ENCODE measurements at regions not wholly inside any gene's neighbourhood (a gene's known extent, or its start where the extent isn't known, plus 50 kb on each side); places are given as distances from the start of the nearest gene placed in this dataset.

- no peak for FAIRE-seq
- Histone ChIP-seq H3K4me3 (ENCODE audit: low read depth, low read length) (no peak overlapping the region), H3K36me3 (ENCODE audit: control insufficient read depth, insufficient read depth, low read length) (no peaks in the 10 kb centered on the region), H3K27me3 (ENCODE audit: control insufficient read depth, insufficient read depth, low read length) (no peaks in the 10 kb centered on the region)
- TF ChIP-seq CTCF (IDR thresholded peaks at IDR 0.05; ENCODE audit: insufficient read depth, low read length, severe bottlenecking): no peak
- DNase-seq (ENCODE audit: low read depth): no peak
Measured at GRCh38 chr11:11146830-11147229, 206.2 kb downstream of the CSNK2A3 start.

GRCh38 chr11:11143849-11144248, 209.2 kb downstream of the CSNK2A3 start:
- FAIRE-seq (no peak), DNase-seq (ENCODE audit: low read depth) (no peak)
- H3K4me3 ChIP-seq (ENCODE audit: low read depth, low read length): no peak overlapping the region
- H3K27me3 ChIP-seq (ENCODE audit: control insufficient read depth, insufficient read depth, low read length): no peaks in the 10 kb centered on the region
- no peak for TF ChIP-seq CTCF (IDR thresholded peaks at IDR 0.05; ENCODE audit: insufficient read depth, low read length, severe bottlenecking)
- no peaks in the 10 kb centered on the region for H3K36me3 ChIP-seq (ENCODE audit: control insufficient read depth, insufficient read depth, low read length)

GRCh38 chr11:11142430-11142829, 210.6 kb downstream of the CSNK2A3 start:
- no peak for FAIRE-seq

GRCh38 chr11:11141065-11141464, 212.0 kb downstream of the CSNK2A3 start:
- no peaks in the 10 kb centered on the region for H3K36me3 ChIP-seq (ENCODE audit: control insufficient read depth, insufficient read depth, low read length)
- H3K27me3 ChIP-seq (ENCODE audit: control insufficient read depth, insufficient read depth, low read length): no peaks in the 10 kb centered on the region
- FAIRE-seq (no peak), DNase-seq (ENCODE audit: low read depth) (no peak)
- no peak overlapping the region for H3K4me3 ChIP-seq (ENCODE audit: low read depth, low read length)
- no peak for TF ChIP-seq CTCF (IDR thresholded peaks at IDR 0.05; ENCODE audit: insufficient read depth, low read length, severe bottlenecking)

More at GRCh38 chr11:11142430-11142829, 210.6 kb downstream of the CSNK2A3 start:
- no peaks in the 10 kb centered on the region for H3K27me3 ChIP-seq (ENCODE audit: control insufficient read depth, insufficient read depth, low read length)
- H3K36me3 ChIP-seq (ENCODE audit: control insufficient read depth, insufficient read depth, low read length): no peaks in the 10 kb centered on the region
- DNase-seq (ENCODE audit: low read depth): no peak
- no peak overlapping the region for H3K4me3 ChIP-seq (ENCODE audit: low read depth, low read length)
- TF ChIP-seq CTCF (IDR thresholded peaks at IDR 0.05; ENCODE audit: insufficient read depth, low read length, severe bottlenecking): no peak

- no peak overlapping the region for H3K4me3 ChIP-seq (ENCODE audit: low read depth, low read length)
- H3K36me3 ChIP-seq (ENCODE audit: control insufficient read depth, insufficient read depth, low read length): no peaks in the 10 kb centered on the region
- FAIRE-seq (no peak), DNase-seq (ENCODE audit: low read depth) (no peak)
- no peaks in the 10 kb centered on the region for H3K27me3 ChIP-seq (ENCODE audit: control insufficient read depth, insufficient read depth, low read length)
- TF ChIP-seq CTCF (IDR thresholded peaks at IDR 0.05; ENCODE audit: insufficient read depth, low read length, severe bottlenecking): no peak
Measured at GRCh38 chr11:11140510-11140909, 212.5 kb downstream of the CSNK2A3 start.

- no peak for TF ChIP-seq CTCF (IDR thresholded peaks at IDR 0.05; ENCODE audit: insufficient read depth, low read length, severe bottlenecking)
- no peak for FAIRE-seq
- Histone ChIP-seq H3K36me3 (ENCODE audit: control insufficient read depth, insufficient read depth, low read length) (no peaks in the 10 kb centered on the region), H3K4me3 (ENCODE audit: low read depth, low read length) (no peak overlapping the region), H3K27me3 (ENCODE audit: control insufficient read depth, insufficient read depth, low read length) (no peaks in the 10 kb centered on the region)
- DNase-seq (ENCODE audit: low read depth): no peak
Measured at GRCh38 chr11:11137339-11137738, 215.7 kb downstream of the CSNK2A3 start.

All from bronchial epithelial cell (primary cell).